Globus pallidus (tissue), 1 donor: ENCODE measurements at regions not wholly inside any gene's neighbourhood (a gene's known extent, or its start where the extent isn't known, plus 50 kb on each side); places are given as distances from the start of the nearest gene placed in this dataset.
A peak's percentile ranks its signal among the peaks of the same experiment; 100 is the strongest.

Experiments
- DNase-seq: peaks from one replicate; pipeline ENCODE4 v3.0.0-alpha.2; 2015; ENCODE audit warnings: low spot score

GRCh38 chr6:8275667-8276066 is 159.7 kb downstream of the SLC35B3 start:
- no peak for DNase-seq

GRCh38 chr6:8274226-8274625 is 161.1 kb downstream of the SLC35B3 start:
- no peak for DNase-seq

GRCh38 chr6:8269872-8270454 is 165.4 kb downstream of the SLC35B3 start:
- DNase-seq: no peak

GRCh38 chr6:8269094-8269493 is 166.3 kb downstream of the SLC35B3 start:
- no peak for DNase-seq

DNA sequence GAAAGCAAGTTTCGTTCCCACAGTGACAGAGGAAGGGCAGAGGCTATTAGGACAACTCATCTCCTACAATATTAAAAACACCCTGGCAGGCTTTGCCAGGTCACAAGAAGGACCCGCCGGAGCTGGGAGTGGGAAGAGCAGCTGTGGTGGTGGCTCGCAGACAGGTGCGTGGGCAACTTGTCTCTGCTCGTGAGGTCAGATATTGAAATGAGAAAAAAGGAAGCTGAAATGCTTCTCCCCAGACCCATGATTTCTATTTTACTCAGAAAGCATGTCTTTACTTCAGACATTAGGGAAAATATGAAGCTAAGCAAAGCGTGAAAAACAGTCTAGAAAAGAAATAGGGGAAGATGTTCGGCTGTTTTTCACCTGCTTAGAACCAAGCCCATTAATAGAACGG is 166.3 kb upstream of the EEF1E1 start:
- DNase-seq: no peak

- DNase-seq: no peak
Observed at GRCh38 chr6:8268156-8268555, 165.8 kb upstream of the EEF1E1 start.

DNA sequence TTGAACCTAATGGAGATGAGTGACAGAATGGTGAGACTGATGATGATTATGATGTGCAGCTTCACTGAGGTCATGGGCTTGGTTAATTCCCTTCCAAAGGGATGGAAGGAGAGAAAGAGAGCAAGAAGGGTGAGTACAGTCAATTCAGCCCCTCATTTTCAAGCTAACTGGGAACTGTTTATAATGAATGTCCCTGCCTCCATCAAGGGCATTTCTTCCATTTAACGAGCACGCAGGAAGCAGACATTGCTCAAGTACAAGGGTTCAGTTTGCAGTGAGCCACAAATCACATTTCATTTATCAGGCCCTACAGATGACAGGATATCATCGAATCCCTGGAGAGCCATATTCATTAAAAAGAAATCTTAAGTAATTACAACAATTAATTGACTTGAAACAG is 158.3 kb upstream of the EEF1E1 start:
- DNase-seq: no peak

- DNase-seq: no peak
Observed at GRCh38 chr6:8246403-8246802, 144.1 kb upstream of the EEF1E1 start.

- no peak for DNase-seq
Observed at GRCh38 chr6:8245726-8246125, 143.4 kb upstream of the EEF1E1 start.

DNA sequence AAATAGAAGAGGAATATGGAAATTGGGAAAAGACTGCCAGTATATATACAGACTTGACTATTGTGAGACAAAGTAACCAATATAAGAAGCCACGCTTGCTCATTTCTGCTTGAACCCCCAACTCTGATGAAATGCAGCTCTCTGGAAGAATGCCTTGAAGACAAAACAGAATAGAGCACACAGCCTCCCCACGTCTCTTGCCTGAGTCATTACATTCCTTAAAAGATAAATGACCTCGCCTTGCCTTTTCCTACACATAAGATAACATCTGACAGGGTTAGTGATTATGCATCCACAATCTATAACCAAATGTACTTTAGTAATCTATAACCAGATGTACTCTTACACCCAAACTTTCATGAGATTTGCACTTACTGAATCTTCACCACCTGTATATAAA is 141.1 kb upstream of the EEF1E1 start:
- DNase-seq: no peak

DNA sequence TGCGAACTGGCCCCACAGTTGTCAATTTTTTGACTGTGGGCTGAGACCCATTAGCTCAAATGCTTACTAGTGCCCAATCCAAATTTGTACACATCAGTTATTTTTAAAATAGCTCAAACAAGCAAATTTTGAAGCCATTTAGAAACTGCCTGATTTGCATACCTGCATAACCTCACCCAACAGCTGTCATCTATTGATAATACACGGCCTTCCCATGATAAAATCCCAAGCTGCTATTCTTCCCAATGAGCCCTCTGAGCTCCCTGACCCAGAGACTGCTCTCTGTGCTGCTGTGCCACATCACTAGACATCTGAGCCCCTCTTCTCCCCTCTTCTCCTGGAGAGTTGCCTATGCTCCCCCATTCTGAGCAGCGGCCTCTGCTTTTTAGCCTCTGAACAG is 140.5 kb upstream of the EEF1E1 start:
- no peak for DNase-seq

DNA sequence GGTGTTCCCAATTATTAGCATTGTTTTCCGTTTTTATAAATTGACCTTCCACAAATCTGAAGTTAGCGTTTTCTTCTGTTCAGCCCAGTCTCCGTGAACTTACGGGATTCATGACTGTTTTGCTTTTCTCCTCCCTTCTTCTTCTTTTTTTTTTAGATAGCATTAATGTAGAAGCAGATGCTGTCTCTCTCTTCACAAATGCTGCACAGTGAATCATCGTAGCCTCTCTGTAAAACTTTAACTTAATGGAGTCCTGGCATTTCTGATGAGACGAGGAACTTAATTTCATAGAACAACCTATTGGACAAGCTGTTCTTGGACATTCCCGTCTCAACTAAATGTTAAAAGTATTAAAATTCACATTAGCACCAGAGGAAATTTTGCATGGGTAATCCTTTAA is 138.0 kb upstream of the EEF1E1 start:
- DNase-seq: no peak

- no peak for DNase-seq
Observed at GRCh38 chr6:8238773-8239683, 136.7 kb upstream of the EEF1E1 start.

DNA sequence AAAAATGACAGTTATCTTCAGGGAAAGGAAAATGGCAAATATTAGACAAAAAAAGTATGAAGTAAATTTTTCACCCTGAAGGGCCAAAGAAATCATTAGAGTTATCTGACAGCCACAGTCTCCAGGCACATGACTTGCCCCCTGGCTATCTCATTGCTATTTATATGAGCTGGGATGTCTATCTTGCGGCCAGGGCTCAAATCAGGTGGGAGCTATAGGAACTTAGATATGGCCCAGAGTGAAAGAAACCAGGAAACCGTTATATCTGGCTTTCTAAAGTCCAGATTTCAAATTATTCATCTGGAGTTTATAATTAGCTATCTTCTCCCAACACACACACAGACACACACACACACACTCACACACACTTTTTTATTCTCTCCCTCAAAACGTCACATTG is 135.3 kb upstream of the EEF1E1 start:
- no peak for DNase-seq

DNA sequence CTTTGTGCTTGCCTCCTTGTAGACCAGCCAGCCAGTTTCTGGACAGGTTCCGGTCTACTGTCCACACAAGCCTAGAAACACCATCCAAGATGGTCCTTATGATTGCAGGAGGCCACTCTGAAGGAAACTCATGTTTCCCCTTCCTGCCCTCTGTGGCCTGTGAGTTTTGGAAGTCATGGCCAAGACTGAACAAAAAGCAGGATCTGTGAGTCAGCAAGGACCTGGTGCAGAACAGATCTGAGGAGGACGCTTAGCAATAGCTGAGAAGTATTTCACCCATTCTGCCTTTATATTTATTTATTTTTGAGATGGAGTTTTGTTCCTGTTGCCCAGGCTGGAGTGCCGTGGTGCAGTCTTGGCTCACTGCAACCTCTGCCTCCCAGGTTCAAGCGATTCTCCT is 134.6 kb upstream of the EEF1E1 start:
- DNase-seq: no peak

GRCh38 chr6:8234321-8234720 is 132.0 kb upstream of the EEF1E1 start:
- no peak for DNase-seq

DNA sequence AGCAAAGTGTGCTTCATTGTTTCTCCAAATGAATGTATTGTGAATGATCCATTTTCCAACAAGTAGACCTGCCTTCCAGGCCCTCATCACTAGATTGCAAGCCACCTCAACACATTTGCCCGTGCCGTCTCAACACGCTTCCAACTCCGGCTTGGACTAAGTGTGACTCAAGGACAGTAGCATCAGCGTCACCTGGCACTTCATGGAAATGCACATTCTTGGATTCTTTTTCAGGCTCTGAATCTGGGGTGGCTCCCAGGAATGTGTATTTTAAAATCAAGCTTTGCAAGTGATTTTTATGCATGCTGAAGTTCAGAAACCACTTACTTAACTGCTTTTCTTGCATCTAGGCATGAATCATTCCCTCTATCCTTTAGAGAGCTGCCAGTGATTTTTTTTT is 129.6 kb upstream of the EEF1E1 start:
- no peak for DNase-seq

- DNase-seq: no peak
Observed at GRCh38 chr6:8229915-8230756, 127.8 kb upstream of the EEF1E1 start.

- no peak for DNase-seq
Observed at GRCh38 chr6:8225113-8225512, 122.8 kb upstream of the EEF1E1 start.

- no peak for DNase-seq
Observed at GRCh38 chr6:8223678-8224077, 121.3 kb upstream of the EEF1E1 start.

DNA sequence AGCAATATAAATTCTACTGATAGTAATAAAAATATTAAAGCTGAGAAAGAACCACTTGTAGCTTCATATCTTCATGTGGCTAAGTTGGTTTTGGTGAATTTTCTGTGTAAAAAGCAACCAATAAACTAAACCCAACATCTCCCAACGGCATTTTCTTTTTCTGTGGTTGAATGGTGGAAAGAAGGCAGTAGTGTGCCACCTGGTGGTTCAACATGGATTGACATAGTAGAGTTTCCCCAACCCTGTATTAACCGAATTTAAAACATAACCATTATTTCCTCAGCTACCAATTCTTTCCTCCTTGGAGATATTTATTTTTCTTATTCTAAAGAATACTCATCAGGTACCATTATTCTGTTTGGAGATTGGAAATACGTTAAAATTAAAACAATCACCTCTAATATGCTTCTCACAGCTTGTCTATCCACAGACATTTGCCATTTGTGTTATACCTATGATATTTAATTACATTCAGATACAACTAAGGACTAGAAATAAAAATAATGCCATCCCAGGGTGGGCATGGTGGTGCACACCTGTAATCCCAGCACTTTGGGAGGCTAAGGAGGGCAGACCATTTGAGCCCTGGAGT is 117.1 kb upstream of the EEF1E1 start:
- DNase-seq: peak; percentile 30

DNA sequence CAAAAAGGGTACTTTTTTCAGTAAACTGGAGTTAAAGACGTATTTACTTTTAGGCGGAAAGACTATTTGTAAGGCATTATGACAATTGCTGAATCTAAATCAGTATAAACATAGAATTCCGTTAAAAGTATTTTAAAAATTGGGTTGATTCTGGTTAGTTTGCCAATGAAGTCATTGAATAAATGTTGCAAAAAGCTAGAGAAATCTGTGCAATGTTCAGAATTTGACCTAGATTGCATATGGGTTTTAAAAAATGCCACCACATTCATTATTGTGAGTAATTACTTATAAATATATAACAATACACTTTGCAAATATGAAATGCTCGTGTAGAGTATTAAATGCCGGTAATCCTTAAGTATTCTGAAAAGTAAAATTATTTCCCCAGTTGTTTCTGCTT is 116.5 kb upstream of the EEF1E1 start:
- no peak for DNase-seq
